NCI-H146 (cell line): ENCODE measurements at regions not wholly inside any gene's neighbourhood (a gene's known extent, or its start where the extent isn't known, plus 50 kb on each side); places are given as distances from the start of the nearest gene placed in this dataset.

ENCODE experiments used
- DNase-seq: peaks from one replicate; lab custom pipeline; 2025; lab: John Stamatoyannopoulos, UW

- DNase-seq, result peak; percentile 96
Observed at GRCh38 chr6:26216359-26216885, 129.2 kb downstream of the HFE start.

- peak; percentile 96 for DNase-seq
Observed at GRCh38 chr6:26216886-26217713, 129.9 kb downstream of the HFE start.

GRCh38 chr6:26217714-26218075 is 130.5 kb downstream of the HFE start:
- peak; percentile 74 for DNase-seq

GRCh38 chr6:26218824-26219223 is 131.6 kb downstream of the HFE start:
- peak; percentile 74 for DNase-seq

GRCh38 chr6:26220145-26220970 is 133.1 kb downstream of the HFE start:
- DNase-seq, result no peak

GRCh38 chr6:26221186-26221585 is 134.0 kb downstream of the HFE start:
- no peak for DNase-seq

- peak; percentile 54 for DNase-seq
Observed at GRCh38 chr6:26222571-26222970, 135.3 kb downstream of the HFE start.

- peak; percentile 82 for DNase-seq
Observed at GRCh38 chr6:26223228-26223627, 136.0 kb downstream of the HFE start.

GRCh38 chr6:26223650-26224546 is 136.7 kb downstream of the HFE start:
- DNase-seq, result peak; percentile 96

- DNase-seq, result no peak
Observed at GRCh38 chr6:26224547-26224912, 137.3 kb downstream of the HFE start.

GRCh38 chr6:26224940-26225847 is 138.0 kb downstream of the HFE start:
- DNase-seq, result peak; percentile 97

GRCh38 chr6:26225848-26226578 is 138.8 kb downstream of the HFE start:
- peak; percentile 84 for DNase-seq

GRCh38 chr6:26226579-26226967 is 138.4 kb upstream of the BTN3A2 start:
- no peak for DNase-seq

GRCh38 chr6:26230351-26230750 is 134.6 kb upstream of the BTN3A2 start:
- DNase-seq, result no peak

- no peak for DNase-seq
Observed at GRCh38 chr6:26231006-26231587, 133.9 kb upstream of the BTN3A2 start.

- no peak for DNase-seq
Observed at GRCh38 chr6:26232306-26232939, 132.6 kb upstream of the BTN3A2 start.

- DNase-seq, result peak; percentile 89
Observed at GRCh38 chr6:26232940-26233648, 131.9 kb upstream of the BTN3A2 start.

- peak; percentile 87 for DNase-seq
Observed at GRCh38 chr6:26233649-26234420, 131.2 kb upstream of the BTN3A2 start.
